ENCODE measurements at regions not wholly inside any gene's neighbourhood (a gene's known extent, or its start where the extent isn't known, plus 50 kb on each side); places are given as distances from the start of the nearest gene placed in this dataset.

- H3K27me3 ChIP-seq: no peaks in the 10 kb centered on the region
- H3K36me3 ChIP-seq: no peaks in the 10 kb centered on the region
- TF ChIP-seq POLR2A (IDR thresholded peaks at IDR 0.05) (no peak), POLR2AphosphoS5 (IDR thresholded peaks at IDR 0.05) (no peak), CTCF (IDR thresholded peaks at IDR 0.05) (no peak)
- H3K9me3 ChIP-seq: no peaks in the 10 kb centered on the region
- no peaks in the 10 kb centered on the region for H3K4me1 ChIP-seq
- H3K27ac ChIP-seq: no peak overlapping the region
- DNase-seq (ENCODE audit: low spot score in 2 of 2): no peak
- intact Hi-C loops (cut with DNase I; ENCODE audit: low total_unique reads): no loop called here
- no peak overlapping the region for H3K4me3 ChIP-seq
Measured at GRCh38 chr4:63921561-63921960, 487.7 kb downstream of the TECRL start.

- Histone ChIP-seq H3K4me1 (no peaks in the 10 kb centered on the region), H3K27ac (no peak overlapping the region), H3K9me3 (no peaks in the 10 kb centered on the region), H3K27me3 (no peaks in the 10 kb centered on the region), H3K36me3 (no peaks in the 10 kb centered on the region), H3K4me3 (no peak overlapping the region)
- TF ChIP-seq POLR2AphosphoS5 (IDR thresholded peaks at IDR 0.05) (no peak), POLR2A (IDR thresholded peaks at IDR 0.05) (no peak), CTCF (IDR thresholded peaks at IDR 0.05) (no peak)
- no peak for DNase-seq (ENCODE audit: low spot score in 2 of 2)
- intact Hi-C loops (cut with DNase I; ENCODE audit: low total_unique reads): no loop called here
Measured at GRCh38 chr4:63919636-63920365, 489.4 kb downstream of the TECRL start.

- TF ChIP-seq POLR2AphosphoS5 (IDR thresholded peaks at IDR 0.05) (no peak), CTCF (IDR thresholded peaks at IDR 0.05) (no peak)
- DNase-seq (ENCODE audit: low spot score in 2 of 2): no peak
- Histone ChIP-seq H3K27ac (no peak overlapping the region), H3K27me3 (no peaks in the 10 kb centered on the region), H3K36me3 (no peaks in the 10 kb centered on the region), H3K4me3 (no peak overlapping the region), H3K4me1 (no peaks in the 10 kb centered on the region), H3K9me3 (no peaks in the 10 kb centered on the region)
- intact Hi-C loops (cut with DNase I; ENCODE audit: low total_unique reads): no loop called here
Measured at GRCh38 chr4:63906660-63907183, 502.5 kb downstream of the TECRL start.

- TF ChIP-seq CTCF (IDR thresholded peaks at IDR 0.05) (no peak), POLR2AphosphoS5 (IDR thresholded peaks at IDR 0.05) (no peak), POLR2A (IDR thresholded peaks at IDR 0.05) (no peak)
- Histone ChIP-seq H3K27ac (no peak overlapping the region), H3K9me3 (no peaks in the 10 kb centered on the region), H3K36me3 (no peaks in the 10 kb centered on the region), H3K4me1 (no peaks in the 10 kb centered on the region), H3K4me3 (no peak overlapping the region), H3K27me3 (no peaks in the 10 kb centered on the region)
- DNase-seq (ENCODE audit: low spot score in 2 of 2): no peak
- intact Hi-C loops (cut with DNase I; ENCODE audit: low total_unique reads): no loop called here
Measured at GRCh38 chr4:63904201-63904600, 505.0 kb downstream of the TECRL start.

- Histone ChIP-seq H3K27ac (no peak overlapping the region), H3K4me1 (no peaks in the 10 kb centered on the region), H3K36me3 (no peaks in the 10 kb centered on the region), H3K9me3 (no peaks in the 10 kb centered on the region), H3K4me3 (no peak overlapping the region), H3K27me3 (no peaks in the 10 kb centered on the region)
- DNase-seq (ENCODE audit: low spot score in 2 of 2): no peak
- TF ChIP-seq POLR2AphosphoS5 (IDR thresholded peaks at IDR 0.05) (no peak), CTCF (IDR thresholded peaks at IDR 0.05) (no peak), POLR2A (IDR thresholded peaks at IDR 0.05) (no peak)
- intact Hi-C loops (cut with DNase I; ENCODE audit: low total_unique reads): no loop called here
Measured at GRCh38 chr4:63901304-63901703, 507.9 kb downstream of the TECRL start.
